ENCODE measurements at regions not wholly inside any gene's neighbourhood (a gene's known extent, or its start where the extent isn't known, plus 50 kb on each side); places are given as distances from the start of the nearest gene placed in this dataset.

DNA sequence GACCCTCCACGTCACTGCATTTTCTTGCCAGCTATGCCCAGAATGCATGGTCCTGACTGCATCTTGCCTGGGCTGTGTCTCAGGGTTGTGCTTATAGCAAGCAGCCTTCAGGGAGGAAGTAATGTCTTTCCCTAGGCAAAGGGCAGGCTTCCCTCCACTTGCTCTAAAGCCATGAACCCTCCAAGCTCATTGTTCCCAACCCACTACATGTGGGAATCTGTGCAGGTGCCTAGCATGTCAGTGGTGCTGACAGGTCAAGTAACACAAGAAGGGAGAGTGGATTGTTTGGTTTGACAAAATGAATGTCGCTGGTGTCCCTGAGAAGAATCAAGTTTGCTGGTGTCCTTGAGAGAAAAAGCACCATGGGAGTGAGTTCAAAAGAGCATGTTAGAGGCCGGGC lies 53.9 kb upstream of the UCN3 start:
- DNase-seq: no peak

DNA sequence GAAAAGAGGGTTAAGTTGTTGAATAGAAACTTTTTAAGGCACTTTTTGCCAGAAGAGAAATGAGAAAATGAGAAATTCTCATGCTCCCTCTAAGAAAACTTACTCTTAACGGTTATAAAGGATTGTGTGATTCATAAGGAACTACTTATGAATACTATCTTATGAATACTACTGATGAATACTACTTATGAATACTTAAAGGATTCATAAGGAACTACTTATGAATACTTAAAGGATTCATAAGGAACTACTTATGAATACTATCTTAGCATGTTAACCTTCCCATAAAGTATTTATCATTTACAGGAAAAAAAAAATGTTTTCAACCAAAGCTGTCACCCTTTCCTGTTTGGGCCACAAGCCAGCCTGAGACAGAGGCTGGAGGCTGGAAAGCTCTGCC lies 53.1 kb upstream of the UCN3 start:
- no peak for DNase-seq

GRCh38 chr10:5314840-5315239 lies 49.9 kb upstream of the UCN3 start:
- no peak for DNase-seq
